Suppressor macrophage treated with lipopolysaccharide for 1 hour (primary cell): ENCODE measurements at regions not wholly inside any gene's neighbourhood (a gene's known extent, or its start where the extent isn't known, plus 50 kb on each side); places are given as distances from the start of the nearest gene placed in this dataset.

Experiments used
- DNase-seq, 3 donors: peaks; one replicate each; pipeline ENCODE4 v3.0.0-alpha.2; 2020 to 2022

DNA sequence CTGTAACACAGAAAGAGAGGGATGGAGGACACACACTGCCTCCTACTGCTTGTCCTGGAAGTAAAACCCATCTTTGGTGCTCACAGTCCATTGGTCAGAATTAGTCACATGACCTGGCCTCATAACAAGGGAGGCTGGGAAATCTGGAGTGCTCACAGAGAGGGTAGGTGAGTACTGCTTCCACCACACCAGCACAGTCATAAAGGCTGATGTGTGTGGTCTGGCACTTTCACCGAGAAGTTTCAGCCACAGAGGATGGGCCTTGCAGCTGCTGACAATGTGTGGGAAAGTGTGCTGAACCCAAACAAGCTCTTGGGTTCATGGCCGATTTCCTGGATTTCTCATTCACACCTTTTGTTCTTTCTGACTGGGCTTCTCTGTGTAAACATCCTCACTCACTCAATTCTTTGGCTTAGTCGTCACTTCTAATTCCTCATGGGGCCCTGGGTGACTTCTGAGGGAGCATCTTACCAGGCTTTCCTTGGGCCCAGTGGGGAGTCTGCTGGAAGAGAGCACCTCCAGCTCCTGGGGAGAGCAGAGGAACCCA is 100.7 kb downstream of the ASB7 start:
- DNase-seq = no peak

DNA sequence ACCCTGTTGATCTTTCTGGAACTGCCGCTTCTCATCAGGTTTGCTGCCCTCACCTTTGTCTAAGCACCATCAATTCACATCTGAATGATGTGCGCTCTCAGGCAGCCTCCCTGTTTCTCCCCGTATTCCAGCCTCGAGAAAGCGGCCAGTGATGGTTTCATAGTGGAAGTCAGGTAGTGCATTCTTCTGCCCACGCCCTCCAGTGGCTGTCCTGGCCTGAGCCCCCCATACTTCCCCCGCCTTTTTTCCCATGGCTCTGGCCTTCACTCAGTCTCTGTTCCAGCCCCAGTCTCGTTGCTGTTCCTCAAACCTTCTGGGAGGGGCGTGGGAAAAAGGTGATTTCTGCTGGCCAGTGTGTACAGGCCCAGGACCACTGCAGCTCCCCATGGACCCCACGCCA is 101.3 kb downstream of the ASB7 start:
- DNase-seq = no peak

- no peak for DNase-seq
Observed at GRCh38 chr15:100704281-100705055, 102.1 kb downstream of the ASB7 start.

GRCh38 chr15:100705065-100705464 is 102.7 kb downstream of the ASB7 start:
- DNase-seq = no peak

- DNase-seq = no peak
Observed at GRCh38 chr15:100705841-100706240, 103.5 kb downstream of the ASB7 start.

DNA sequence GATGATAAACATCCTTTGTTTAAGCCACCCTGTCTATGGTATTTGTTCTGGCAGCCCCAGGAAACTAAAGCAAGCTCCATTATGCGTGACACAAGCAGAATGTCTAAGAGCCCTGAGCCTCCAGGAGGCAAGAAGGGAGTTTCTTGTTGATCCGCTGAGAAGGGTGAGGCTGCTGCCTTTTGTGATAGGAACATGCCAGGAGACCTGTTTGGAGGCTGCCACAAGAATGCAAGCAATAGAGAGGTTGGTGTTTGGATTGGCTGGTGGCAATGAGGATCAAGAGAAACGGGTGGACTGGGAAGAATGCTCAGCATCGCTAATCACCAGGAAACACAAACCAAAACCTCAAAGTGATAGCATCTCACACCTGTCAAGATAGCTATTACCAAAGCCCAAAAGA is 104.8 kb downstream of the ASB7 start:
- no peak for DNase-seq

DNA sequence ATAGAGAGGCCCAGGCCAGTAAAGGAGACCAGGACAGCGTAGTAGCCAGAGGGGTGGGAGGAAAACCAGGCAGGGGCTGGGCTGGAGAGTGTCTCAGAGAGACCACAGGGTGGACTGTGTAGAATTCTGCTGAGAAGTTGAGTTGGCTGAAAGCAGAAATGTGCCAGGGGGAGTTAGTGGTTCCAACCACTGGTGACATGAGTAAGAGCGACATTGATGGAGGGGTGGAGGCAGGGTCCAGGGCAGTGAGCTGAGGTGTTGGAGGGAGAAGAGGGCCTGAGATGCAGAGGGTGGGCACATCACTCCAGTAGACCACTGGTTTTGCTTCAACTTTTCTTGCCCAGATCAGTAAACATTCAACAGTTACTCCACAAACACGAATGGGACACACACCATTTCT is 106.5 kb downstream of the ASB7 start:
- no peak for DNase-seq

GRCh38 chr15:100710222-100710621 is 107.8 kb downstream of the ASB7 start:
- DNase-seq = no peak

GRCh38 chr15:100710744-100711515 is 108.5 kb downstream of the ASB7 start:
- DNase-seq = no peak

DNA sequence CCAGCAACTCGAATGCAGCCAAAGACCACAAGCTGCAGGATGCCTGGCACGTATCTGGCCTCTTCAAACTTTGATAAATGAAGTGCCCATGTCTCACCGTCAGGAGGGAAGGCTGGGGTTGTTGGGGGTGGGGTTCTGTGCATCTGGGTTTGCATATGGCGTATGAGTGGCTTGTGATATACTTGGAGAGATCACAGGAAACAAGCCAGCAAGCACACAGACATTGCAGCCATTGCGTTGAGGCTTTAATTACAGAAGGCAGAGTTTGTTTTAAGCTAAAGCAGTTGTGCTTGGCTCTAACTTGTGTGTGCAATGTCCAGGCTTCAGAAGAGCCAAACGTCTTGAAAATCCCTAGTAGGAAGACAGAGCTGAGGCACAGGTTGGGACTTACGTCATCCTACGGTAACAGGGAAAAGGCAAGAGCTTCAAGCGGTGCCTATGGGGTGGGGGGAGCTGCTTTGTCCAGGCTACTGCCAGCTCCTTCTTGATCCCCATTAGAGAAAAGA is 109.2 kb downstream of the ASB7 start:
- no peak for DNase-seq

GRCh38 chr15:100712226-100712625 is 109.8 kb downstream of the ASB7 start:
- DNase-seq = no peak

- no peak for DNase-seq
Observed at GRCh38 chr15:100713163-100713867, 110.9 kb downstream of the ASB7 start.

GRCh38 chr15:100714034-100714748 is 111.8 kb downstream of the ASB7 start:
- no peak for DNase-seq

GRCh38 chr15:100714749-100715342 is 112.5 kb downstream of the ASB7 start:
- no peak for DNase-seq

GRCh38 chr15:100715571-100716455 is 113.4 kb downstream of the ASB7 start:
- DNase-seq = no peak

- no peak for DNase-seq
Observed at GRCh38 chr15:100716456-100717085, 114.2 kb downstream of the ASB7 start.

GRCh38 chr15:100717596-100717995 is 115.2 kb downstream of the ASB7 start:
- no peak for DNase-seq

DNA sequence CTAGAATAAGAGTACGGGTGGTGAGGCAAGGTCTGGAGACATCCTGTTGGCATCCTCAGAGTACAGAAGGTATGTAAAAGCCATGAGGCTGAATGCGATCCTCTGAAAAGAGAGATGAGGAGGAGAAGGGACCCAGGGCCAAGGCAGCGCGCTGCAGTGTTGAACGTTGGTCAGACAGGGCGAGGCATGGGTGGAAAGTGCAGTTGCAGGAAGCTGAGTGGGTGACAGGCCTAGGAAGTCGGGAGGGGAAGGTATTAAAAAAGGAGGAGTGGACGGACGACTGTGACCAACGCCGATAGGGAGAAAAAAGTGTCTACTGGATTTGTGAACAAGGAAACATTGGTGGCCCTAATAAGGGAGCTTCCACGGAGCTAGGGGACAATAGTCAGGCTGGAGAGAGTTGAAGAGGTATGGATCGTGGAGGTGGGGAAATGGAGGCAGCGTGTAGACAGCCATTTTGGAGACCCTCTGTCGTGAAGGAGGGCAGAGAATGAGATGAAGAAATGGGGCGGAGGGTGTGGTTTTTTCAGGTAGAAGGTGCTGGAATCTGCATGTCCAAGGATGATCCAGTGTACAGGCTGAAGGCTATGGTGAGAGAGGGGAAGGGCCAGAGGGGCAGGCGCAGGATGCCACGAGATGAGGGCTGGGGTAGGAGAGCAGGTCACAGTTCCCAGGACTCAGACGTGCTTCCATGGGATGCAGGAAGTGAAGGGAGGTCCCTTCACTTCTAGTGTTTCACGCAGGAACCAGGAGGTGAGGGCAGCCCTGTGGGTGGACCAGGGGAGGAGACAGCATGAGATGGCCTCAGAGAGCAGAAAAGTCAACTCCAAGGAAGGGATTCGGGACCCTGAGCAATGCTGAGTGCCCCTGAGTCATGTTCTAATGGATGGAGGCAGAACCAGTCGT is 115.9 kb downstream of the ASB7 start:
- no peak for DNase-seq

DNA sequence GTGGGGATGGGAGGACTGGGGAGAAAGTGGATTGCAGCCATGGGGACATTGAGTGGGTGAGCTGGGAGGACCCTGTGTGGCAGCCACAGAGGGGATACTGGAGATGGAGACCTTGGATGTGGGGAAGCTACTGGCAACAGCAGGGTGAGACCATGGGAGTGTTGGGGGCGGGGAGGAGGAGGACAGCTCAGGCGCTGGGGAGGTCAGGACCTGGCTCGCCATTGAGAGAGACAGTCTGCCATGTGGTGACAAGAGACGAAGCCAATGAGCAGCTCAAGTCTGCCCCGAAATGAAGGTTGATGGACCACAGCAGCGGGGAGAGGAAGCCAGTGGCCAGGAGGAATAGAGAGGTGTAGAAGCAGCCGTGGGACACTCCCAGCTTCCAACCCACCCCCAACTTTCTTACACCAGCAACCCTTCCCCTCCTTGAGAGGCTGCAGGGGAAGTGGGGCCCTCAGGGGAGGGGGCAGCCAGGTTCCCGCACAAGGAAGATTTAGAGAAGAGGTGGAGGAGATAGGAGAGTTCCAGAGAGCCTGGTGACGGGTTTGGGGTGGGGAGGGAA is 118.1 kb downstream of the ASB7 start:
- DNase-seq = no peak
